Testis (tissue), 2 donors: ENCODE measurements at regions not wholly inside any gene's neighbourhood (a gene's known extent, or its start where the extent isn't known, plus 50 kb on each side); places are given as distances from the start of the nearest gene placed in this dataset.

ENCODE experiments used
- DNase-seq: peaks from one replicate; pipeline ENCODE4 v3.0.0-alpha.2; 2019
- H3K27ac ChIP-seq, 2 donors: fragments of 200-600 bp; sonication (generic); one replicate each; pipeline ENCODE4 v1.5.1; 2019
- H3K27me3 ChIP-seq: fragments of 200-600 bp; sonication (generic); one replicate; pipeline ENCODE4 v1.5.1; 2019
- H3K36me3 ChIP-seq: fragments of 200-600 bp; sonication (generic); one replicate; pipeline ENCODE4 v1.5.1; 2017; ENCODE audit warnings: low read depth; ENCODE audit errors: missing control alignments
- H3K4me1 ChIP-seq: fragments of 200-600 bp; sonication (generic); one replicate; pipeline ENCODE4 v1.5.1; 2019
- H3K4me3 ChIP-seq, 2 donors: fragments of 200-600 bp; sonication (generic); one replicate each; pipeline ENCODE4 v1.5.1; 2017 to 2019
- H3K9me3 ChIP-seq: fragments of 200-600 bp; sonication (generic); one replicate; pipeline ENCODE4 v1.5.1; 2017
- POLR2A ChIP-seq: fragments of 450-650 bp; IDR thresholded peaks from one replicate; pipeline ENCODE4 v1.6.1; 2017; ENCODE audit warnings: antibody characterized with exemption, mild to moderate bottlenecking, moderate library complexity
- WGBS, 2 donors: methylation state at CpG; one replicate each; pipeline ENCODE4 v1.1.5; 2018; 5-methylcytosine and 5-hydroxymethylcytosine counted together
- intact Hi-C: fragments of 100-400 bp; cut with DNase I; formaldehyde crosslinking; loops from one replicate; pipeline ENCODE4 v1.15.1; 2023; ENCODE audit warnings: low total_unique reads
- TF ChIP-seq, protein P1 (sequence below), 3 experiments: fragments of 450-650 bp in 2 of 3; fragments of 200-600 bp in 1 of 3; sonication (generic) in 1 of 3; IDR thresholded peaks; one replicate each; pipeline ENCODE4 v1.5.1; 2016 to 2019; ENCODE audit warnings: antibody characterized with exemption in 3 of 3, mild to moderate bottlenecking in 2 of 3, moderate library complexity in 1 of 3

DNA sequence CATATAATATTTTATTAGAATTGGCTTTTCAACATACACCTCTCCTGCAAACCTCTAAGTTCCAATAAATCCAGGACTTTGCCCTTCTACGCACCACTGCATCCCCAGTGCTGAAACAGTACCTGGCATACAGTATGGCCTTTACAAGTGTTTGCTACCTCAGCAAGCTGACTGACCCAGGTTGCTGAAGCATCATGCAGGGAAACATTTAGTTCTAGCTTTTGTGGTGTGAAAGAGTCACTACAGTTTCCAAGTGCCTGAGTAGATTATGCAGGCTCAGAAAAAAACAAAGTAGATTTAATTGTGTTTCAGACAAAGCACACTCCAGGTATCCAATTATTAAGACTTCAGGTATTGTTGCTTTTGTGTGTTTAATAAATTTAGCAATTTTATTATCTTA is 614.2 kb upstream of the NRSN1 start:
- Histone ChIP-seq H3K9me3 (no peaks in the 10 kb centered on the region), H3K4me1 (no peaks in the 10 kb centered on the region), H3K27ac (no peak overlapping the region), H3K36me3 (no peaks in the 10 kb centered on the region), H3K4me3 (no peak overlapping the region), H3K27me3 (no peaks in the 10 kb centered on the region)
- intact Hi-C loops: no loop called here
- no peak for DNase-seq
- TF ChIP-seq, protein P1, sequence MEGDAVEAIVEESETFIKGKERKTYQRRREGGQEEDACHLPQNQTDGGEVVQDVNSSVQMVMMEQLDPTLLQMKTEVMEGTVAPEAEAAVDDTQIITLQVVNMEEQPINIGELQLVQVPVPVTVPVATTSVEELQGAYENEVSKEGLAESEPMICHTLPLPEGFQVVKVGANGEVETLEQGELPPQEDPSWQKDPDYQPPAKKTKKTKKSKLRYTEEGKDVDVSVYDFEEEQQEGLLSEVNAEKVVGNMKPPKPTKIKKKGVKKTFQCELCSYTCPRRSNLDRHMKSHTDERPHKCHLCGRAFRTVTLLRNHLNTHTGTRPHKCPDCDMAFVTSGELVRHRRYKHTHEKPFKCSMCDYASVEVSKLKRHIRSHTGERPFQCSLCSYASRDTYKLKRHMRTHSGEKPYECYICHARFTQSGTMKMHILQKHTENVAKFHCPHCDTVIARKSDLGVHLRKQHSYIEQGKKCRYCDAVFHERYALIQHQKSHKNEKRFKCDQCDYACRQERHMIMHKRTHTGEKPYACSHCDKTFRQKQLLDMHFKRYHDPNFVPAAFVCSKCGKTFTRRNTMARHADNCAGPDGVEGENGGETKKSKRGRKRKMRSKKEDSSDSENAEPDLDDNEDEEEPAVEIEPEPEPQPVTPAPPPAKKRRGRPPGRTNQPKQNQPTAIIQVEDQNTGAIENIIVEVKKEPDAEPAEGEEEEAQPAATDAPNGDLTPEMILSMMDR (IDR thresholded peaks at IDR 0.05): no peak
- no peak for TF ChIP-seq POLR2A
- 95 to 97% methylated on average over 1 of the region's 1 CpG for WGBS, 2 donors

DNA sequence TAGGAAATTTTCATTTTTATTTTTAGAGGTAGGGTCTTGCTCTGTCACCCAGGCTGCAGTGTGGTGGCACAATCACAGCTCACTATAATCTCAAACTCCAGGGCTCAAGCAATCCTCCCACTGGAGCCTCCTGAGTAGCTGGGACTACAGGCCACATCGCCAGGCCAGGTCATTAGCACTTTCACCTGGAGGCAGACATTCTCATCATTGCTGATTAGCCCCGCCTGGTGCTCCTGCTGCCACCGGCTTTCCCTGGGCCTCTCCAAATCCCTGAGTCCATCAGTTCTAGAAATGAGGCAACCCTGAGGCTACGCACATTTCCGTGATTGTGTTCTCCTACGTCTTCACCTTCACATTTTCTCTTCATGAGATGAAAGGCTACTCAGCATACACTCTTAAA is 607.7 kb upstream of the NRSN1 start:
- H3K36me3 ChIP-seq: no peaks in the 10 kb centered on the region
- intact Hi-C loops: no loop called here
- 91 to 95% methylated on average over 6 of the region's 6 CpGs for WGBS, 2 donors
- H3K4me1 ChIP-seq: no peaks in the 10 kb centered on the region
- H3K27me3 ChIP-seq: no peaks in the 10 kb centered on the region
- DNase-seq: no peak
- no peak overlapping the region for H3K27ac ChIP-seq
- TF ChIP-seq POLR2A: no peak
- TF ChIP-seq, protein P1 (IDR thresholded peaks at IDR 0.05): no peak
- H3K9me3 ChIP-seq: no peaks in the 10 kb centered on the region
- H3K4me3 ChIP-seq: no peak overlapping the region

DNA sequence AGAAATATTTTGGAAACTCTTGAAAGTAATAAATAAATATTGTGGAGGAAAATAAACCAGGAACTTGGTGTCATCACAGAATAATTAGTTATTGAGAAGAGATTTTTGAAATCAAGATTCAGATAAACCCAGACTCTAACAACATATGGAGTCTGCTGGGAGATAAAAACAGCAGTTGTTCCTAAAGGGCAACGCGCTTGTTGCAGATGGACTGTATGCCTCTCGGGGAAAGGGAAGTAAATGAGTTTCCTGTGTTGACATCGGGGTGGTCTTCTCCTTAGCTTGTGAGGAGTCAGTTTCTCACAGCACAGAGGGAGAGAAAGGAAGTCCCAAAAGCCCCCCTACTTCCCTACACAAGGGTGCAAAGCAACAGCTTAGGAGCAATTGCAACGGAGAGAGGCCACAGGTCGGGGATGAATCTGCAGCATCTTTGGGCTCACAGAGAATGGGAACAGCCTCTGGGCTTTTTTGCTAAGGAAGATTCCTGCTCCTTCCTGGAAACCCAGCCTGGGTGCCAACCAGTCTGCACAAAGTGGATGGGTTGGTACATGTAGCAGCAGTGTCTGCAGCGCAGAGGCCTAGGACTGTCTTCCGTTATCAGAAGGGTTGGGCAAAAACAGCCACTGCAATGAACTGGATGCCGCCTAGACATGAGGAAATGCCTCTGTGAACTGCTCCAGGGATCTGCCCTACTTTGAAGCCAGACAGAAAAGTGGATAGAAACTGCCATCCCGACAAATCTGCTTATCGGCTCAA is 603.0 kb upstream of the NRSN1 start:
- WGBS, 2 donors: 53 to 58% methylated on average over 11 of the region's 11 CpGs
- no peak for TF ChIP-seq POLR2A
- TF ChIP-seq, protein P1 (IDR thresholded peaks at IDR 0.05): no peak
- Histone ChIP-seq H3K27ac (no peak overlapping the region), H3K36me3 (no peaks in the 10 kb centered on the region), H3K4me3 (no peak overlapping the region), H3K27me3 (no peaks in the 10 kb centered on the region), H3K9me3 (no peaks in the 10 kb centered on the region), H3K4me1 (peaks cover 4% of the 10 kb centered on the region)
- peak; percentile 17 for DNase-seq
- intact Hi-C loops: no loop called here

DNA sequence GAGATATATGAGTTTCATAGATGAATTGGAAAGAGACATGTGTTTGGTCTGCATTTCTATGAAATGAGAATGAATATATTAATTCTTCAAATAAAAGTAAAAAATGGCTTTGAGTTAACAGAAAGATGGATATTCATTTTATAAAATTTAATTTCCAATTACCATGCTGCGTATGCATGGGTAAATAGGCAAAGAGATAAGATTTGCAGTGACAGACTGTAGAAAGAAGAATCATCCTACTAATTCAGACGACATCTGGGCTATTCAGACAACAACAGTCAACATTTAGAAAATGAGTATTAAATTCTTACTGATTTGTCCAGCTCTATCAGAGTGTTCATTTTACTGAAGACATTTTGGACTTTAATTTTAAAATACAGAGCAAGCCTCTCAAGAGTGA is 602.2 kb upstream of the NRSN1 start:
- TF ChIP-seq, protein P1 (IDR thresholded peaks at IDR 0.05): no peak
- no peak for TF ChIP-seq POLR2A
- Histone ChIP-seq H3K36me3 (no peaks in the 10 kb centered on the region), H3K9me3 (no peaks in the 10 kb centered on the region), H3K27me3 (no peaks in the 10 kb centered on the region), H3K27ac (no peak overlapping the region), H3K4me3 (no peak overlapping the region), H3K4me1 (peaks cover 4% of the 10 kb centered on the region)
- 79 to 86% methylated on average over 2 of the region's 2 CpGs for WGBS, 2 donors
- intact Hi-C loops: no loop called here
- no peak for DNase-seq

DNA sequence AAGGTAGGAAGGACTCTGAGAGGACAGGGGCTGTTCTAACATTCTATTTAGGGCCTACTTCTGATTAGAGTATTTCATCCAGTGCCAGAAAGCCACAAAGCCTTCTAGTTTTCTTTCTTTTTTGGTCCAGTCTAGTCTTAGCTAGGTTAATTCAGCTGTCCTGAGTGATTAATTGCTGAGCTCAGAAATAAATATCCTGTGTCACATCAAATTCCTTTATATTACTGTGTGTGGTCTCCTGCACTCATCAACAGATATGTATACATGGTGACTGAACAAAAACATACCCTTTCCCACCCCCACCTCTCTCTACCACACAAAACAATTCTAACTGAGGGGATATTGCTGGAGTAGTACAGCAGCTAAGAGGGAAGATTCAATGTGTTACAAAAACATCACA is 601.5 kb upstream of the NRSN1 start:
- no peaks in the 10 kb centered on the region for H3K36me3 ChIP-seq
- no peaks in the 10 kb centered on the region for H3K9me3 ChIP-seq
- TF ChIP-seq, protein P1 (IDR thresholded peaks at IDR 0.05): no peak
- no peak for TF ChIP-seq POLR2A
- H3K4me1 ChIP-seq: peaks cover 4% of the 10 kb centered on the region
- no peaks in the 10 kb centered on the region for H3K27me3 ChIP-seq
- no peak overlapping the region for H3K27ac ChIP-seq
- intact Hi-C loops: no loop called here
- DNase-seq: no peak
- H3K4me3 ChIP-seq: no peak overlapping the region
